Keratinocyte (primary cell): ENCODE measurements at regions not wholly inside any gene's neighbourhood (a gene's known extent, or its start where the extent isn't known, plus 50 kb on each side); places are given as distances from the start of the nearest gene placed in this dataset.

Experiments
- DNase-seq: peaks from one replicate; pipeline ENCODE4 v3.0.0-alpha.2; 2011; ENCODE audit warnings: low read depth, missing footprints, low spot score
- FAIRE-seq: peaks from 2 replicates; lab custom pipeline; 2011; peaks lifted over from hg19 to GRCh38; lab: Jason Lieb, UNC
- H2AFZ ChIP-seq: 2 replicates; pipeline ENCODE4 v1.6.0; 2012; ENCODE audit warnings: low read length, control low read depth, inconsistent platforms; ENCODE audit not compliant: control insufficient read depth
- H3K27ac ChIP-seq: 2 replicates; pipeline ENCODE4 v1.5.1; 2011; ENCODE audit warnings: low read length; ENCODE audit not compliant: control insufficient read depth, insufficient read depth
- H3K27me3 ChIP-seq: 3 replicates; pipeline ENCODE4 v1.6.0; 2011; ENCODE audit warnings: low read length; ENCODE audit not compliant: control insufficient read depth, insufficient read depth; ENCODE audit errors: extremely low read depth
- H3K36me3 ChIP-seq, 2 experiments: 2 replicates in 1 of 2; 3 replicates in 1 of 2; pipeline ENCODE4 v1.5.1; 2011; ENCODE audit warnings: low read length in 2 of 2, mild to moderate bottlenecking in 1 of 2; ENCODE audit not compliant: control insufficient read depth in 2 of 2, insufficient read depth in 2 of 2; ENCODE audit errors: extremely low read depth in 1 of 2
- H3K4me1 ChIP-seq: 3 replicates; pipeline ENCODE4 v1.5.1; 2011; ENCODE audit warnings: low read length; ENCODE audit not compliant: control insufficient read depth, insufficient read depth; ENCODE audit errors: extremely low read depth
- H3K4me2 ChIP-seq: 3 replicates; pipeline ENCODE4 v1.6.0; 2011; ENCODE audit warnings: low read depth, low read length; ENCODE audit not compliant: control insufficient read depth, insufficient read depth; ENCODE audit errors: extremely low read depth
- H3K4me3 ChIP-seq, 3 experiments: fragments of 200-600 bp in 1 of 3; sonication (generic) in 1 of 3; 2 replicates in 2 of 3; 3 replicates in 1 of 3; pipeline ENCODE4 v1.5.1; 2011 to 2016; ENCODE audit warnings: low read length in 3 of 3, mild to moderate bottlenecking in 3 of 3, control low read depth in 2 of 3, inconsistent platforms in 1 of 3, low read depth in 1 of 3, mixed read lengths in 1 of 3, mixed run types in 1 of 3, moderate library complexity in 1 of 3; ENCODE audit not compliant: control insufficient read depth in 2 of 3, insufficient read depth in 2 of 3; ENCODE audit errors: extremely low read depth in 1 of 3
- H3K79me2 ChIP-seq: 2 replicates; pipeline ENCODE4 v1.6.0; 2012; ENCODE audit warnings: low read length; ENCODE audit not compliant: control insufficient read depth, insufficient read depth
- H3K9ac ChIP-seq: 3 replicates; pipeline ENCODE4 v1.6.0; 2011; ENCODE audit warnings: low read length; ENCODE audit not compliant: control insufficient read depth, insufficient read depth; ENCODE audit errors: extremely low read depth
- H3K9me1 ChIP-seq: 3 replicates; pipeline ENCODE4 v1.6.0; 2011; ENCODE audit warnings: low read length; ENCODE audit not compliant: control insufficient read depth, insufficient read depth; ENCODE audit errors: extremely low read depth
- H3K9me3 ChIP-seq: 2 replicates; pipeline ENCODE4 v1.5.1; 2012; ENCODE audit warnings: low read depth, low read length; ENCODE audit not compliant: control insufficient read depth
- H4K20me1 ChIP-seq: 3 replicates; pipeline ENCODE4 v1.6.0; 2011; ENCODE audit warnings: low read length; ENCODE audit not compliant: control insufficient read depth, insufficient read depth; ENCODE audit errors: extremely low read depth
- EZH2 ChIP-seq: IDR thresholded peaks from one replicate; pipeline ENCODE4 v1.6.1; 2012; ENCODE audit warnings: inconsistent platforms, mild to moderate bottlenecking, low read length, moderate library complexity
- dilution Hi-C: fragments of 300-500 bp; cut with MboI; formaldehyde crosslinking; loops from one replicate; pipeline ENCODE4 v1.7.0; 2020; ENCODE audit warnings: low sequenced_read_pairs; ENCODE audit not compliant: extremely low pct_ligation_motif_present
- TF ChIP-seq, protein P1 (sequence below), 3 experiments: IDR thresholded peaks in 1 of 3; conservative IDR thresholded peaks in 1 of 3; optimal IDR thresholded peaks in 1 of 3; 2 replicates in 2 of 3; 3 replicates in 1 of 3; pipeline versions ENCODE3 to v1.5.1; 2011; ENCODE audit warnings: low read length in 3 of 3, mild to moderate bottlenecking in 3 of 3, moderate library complexity in 2 of 3, control low read depth in 1 of 3, inconsistent platforms in 1 of 3; ENCODE audit not compliant: insufficient read depth in 2 of 3; ENCODE audit errors: extremely low read depth in 1 of 3

DNA sequence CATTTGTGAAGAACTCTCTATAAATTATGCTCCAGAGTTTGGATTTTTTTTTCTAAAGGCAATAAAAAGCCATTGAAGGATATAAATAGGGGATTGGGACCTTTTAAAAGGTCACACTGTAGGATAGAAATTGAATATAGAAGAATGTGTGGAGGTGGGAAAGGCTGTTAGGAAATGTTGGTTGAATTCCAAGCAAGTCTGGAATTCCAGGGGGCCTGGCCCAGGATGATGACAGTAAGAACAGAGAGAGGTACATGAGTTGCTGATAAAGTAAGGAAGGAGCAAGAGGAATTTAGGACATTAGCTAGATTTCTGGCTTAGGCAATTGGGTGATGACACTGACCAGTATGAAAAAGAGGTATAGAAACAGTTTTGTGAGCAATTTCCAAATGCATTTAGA lies 95.4 kb upstream of the USP38 start:
- Histone ChIP-seq H3K27ac (no peak overlapping the region), H3K9me1 (no peaks in the 10 kb centered on the region), H3K9me3 (no peaks in the 10 kb centered on the region), H3K4me1 (no peaks in the 10 kb centered on the region), H2AFZ (no peak overlapping the region), H3K79me2 (no peaks in the 10 kb centered on the region), H3K4me2 (no peak overlapping the region), H4K20me1 (no peaks in the 10 kb centered on the region), H3K36me3 (no peaks in the 10 kb centered on the region), H3K9ac (no peak overlapping the region), H3K4me3 (no peak overlapping the region), H3K27me3 (no peaks in the 10 kb centered on the region)
- DNase-seq, result no peak
- TF ChIP-seq, protein P1, sequence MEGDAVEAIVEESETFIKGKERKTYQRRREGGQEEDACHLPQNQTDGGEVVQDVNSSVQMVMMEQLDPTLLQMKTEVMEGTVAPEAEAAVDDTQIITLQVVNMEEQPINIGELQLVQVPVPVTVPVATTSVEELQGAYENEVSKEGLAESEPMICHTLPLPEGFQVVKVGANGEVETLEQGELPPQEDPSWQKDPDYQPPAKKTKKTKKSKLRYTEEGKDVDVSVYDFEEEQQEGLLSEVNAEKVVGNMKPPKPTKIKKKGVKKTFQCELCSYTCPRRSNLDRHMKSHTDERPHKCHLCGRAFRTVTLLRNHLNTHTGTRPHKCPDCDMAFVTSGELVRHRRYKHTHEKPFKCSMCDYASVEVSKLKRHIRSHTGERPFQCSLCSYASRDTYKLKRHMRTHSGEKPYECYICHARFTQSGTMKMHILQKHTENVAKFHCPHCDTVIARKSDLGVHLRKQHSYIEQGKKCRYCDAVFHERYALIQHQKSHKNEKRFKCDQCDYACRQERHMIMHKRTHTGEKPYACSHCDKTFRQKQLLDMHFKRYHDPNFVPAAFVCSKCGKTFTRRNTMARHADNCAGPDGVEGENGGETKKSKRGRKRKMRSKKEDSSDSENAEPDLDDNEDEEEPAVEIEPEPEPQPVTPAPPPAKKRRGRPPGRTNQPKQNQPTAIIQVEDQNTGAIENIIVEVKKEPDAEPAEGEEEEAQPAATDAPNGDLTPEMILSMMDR (optimal IDR thresholded peaks at IDR 0.05 in 1 of 3, IDR thresholded peaks at IDR 0.05 in 1 of 3, conservative IDR thresholded peaks at IDR 0.05 in 1 of 3; ENCODE audit: extremely low read depth in 1 of 3, insufficient read depth in 2 of 3, low read length in 3 of 3), result no peak
- TF ChIP-seq EZH2, result no peak
- dilution Hi-C loops, result no loop called here
- no peak for FAIRE-seq

DNA sequence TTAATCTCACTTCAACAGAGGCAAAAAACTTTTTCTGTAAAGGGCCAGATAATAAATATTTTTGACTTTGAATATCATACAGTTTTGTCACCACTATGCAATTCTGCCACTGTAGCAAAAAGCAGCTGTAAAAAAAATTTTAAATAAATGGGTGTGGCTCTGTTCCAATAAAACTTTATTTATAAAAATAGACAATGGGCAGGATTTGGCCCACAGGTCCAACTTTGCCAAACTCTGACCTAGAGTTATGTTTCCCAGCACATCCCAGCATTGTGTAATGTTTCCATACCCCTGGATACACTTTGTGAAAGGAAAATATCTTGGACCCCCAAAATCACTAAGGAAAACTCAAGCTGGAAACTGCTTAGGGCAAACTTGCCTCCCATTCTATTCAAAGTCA lies 94.9 kb upstream of the USP38 start:
- dilution Hi-C loops, result no loop called here
- H3K4me1 ChIP-seq, result no peaks in the 10 kb centered on the region
- no peaks in the 10 kb centered on the region for H3K9me3 ChIP-seq
- DNase-seq (no peak), FAIRE-seq (no peak)
- H3K4me2 ChIP-seq, result no peak overlapping the region
- no peaks in the 10 kb centered on the region for H3K27me3 ChIP-seq
- H2AFZ ChIP-seq, result no peak overlapping the region
- no peaks in the 10 kb centered on the region for H3K9me1 ChIP-seq
- no peak overlapping the region for H3K4me3 ChIP-seq
- no peak overlapping the region for H3K9ac ChIP-seq
- no peak overlapping the region for H3K27ac ChIP-seq
- TF ChIP-seq EZH2, result no peak
- TF ChIP-seq, protein P1 (optimal IDR thresholded peaks at IDR 0.05 in 1 of 3, IDR thresholded peaks at IDR 0.05 in 1 of 3, conservative IDR thresholded peaks at IDR 0.05 in 1 of 3; ENCODE audit: extremely low read depth in 1 of 3, insufficient read depth in 2 of 3, low read length in 3 of 3), result no peak
- H3K79me2 ChIP-seq, result no peaks in the 10 kb centered on the region
- no peaks in the 10 kb centered on the region for H3K36me3 ChIP-seq
- H4K20me1 ChIP-seq, result no peaks in the 10 kb centered on the region
